H1 (cell line): ENCODE measurements at regions not wholly inside any gene's neighbourhood (a gene's known extent, or its start where the extent isn't known, plus 50 kb on each side); places are given as distances from the start of the nearest gene placed in this dataset.

Experiments
- CTCF ChIA-PET: fragments of 300-600 bp; sonication (Branson Sonifier 250); formaldehyde crosslinking; loops from one replicate; lab custom pipeline; 2021; ENCODE audit not compliant: partially characterized antibody; lab: Charles Lee
- POLR2A ChIA-PET: fragments of 300-600 bp; sonication (Branson Sonifier 250); formaldehyde crosslinking; loops from one replicate; lab custom pipeline; 2021; ENCODE audit warnings: inconsistent platforms; ENCODE audit not compliant: partially characterized antibody; lab: Charles Lee
- DNase-seq, 2 experiments: peaks; one replicate each; pipeline versions ENCODE4 v3.0.0 to v3.0.0-alpha.2; 2010 to 2022; ENCODE audit warnings: low spot score in 2 of 2, low read depth in 1 of 2, mixed read lengths in 1 of 2
- FAIRE-seq: peaks from 2 replicates; lab custom pipeline; 2011; peaks lifted over from hg19 to GRCh38; lab: Jason Lieb, UNC
- H2AFZ ChIP-seq: 2 replicates; pipeline ENCODE4 v1.8.1; 2012; ENCODE audit warnings: low read length, inconsistent platforms
- H2AK5ac ChIP-seq: 2 replicates; pipeline ENCODE4 v1.6.1; 2013; ENCODE audit warnings: low read depth, low read length
- H2BK120ac ChIP-seq: replicated peaks from 2 replicates; pipeline ENCODE3; 2013; ENCODE audit warnings: low read depth, low read length, inconsistent platforms
- H2BK12ac ChIP-seq: 2 replicates; pipeline ENCODE4 v1.6.1; 2013; ENCODE audit warnings: low read depth, low read length
- H2BK15ac ChIP-seq: 2 replicates; pipeline ENCODE4 v1.6.1; 2013; ENCODE audit warnings: low read length
- H2BK20ac ChIP-seq: 2 replicates; pipeline ENCODE4 v1.6.1; 2013; ENCODE audit warnings: low read length
- H2BK5ac ChIP-seq: 2 replicates; pipeline ENCODE4 v1.6.1; 2013; ENCODE audit warnings: low read depth, low read length
- H3K14ac ChIP-seq: 2 replicates; pipeline ENCODE4 v1.6.1; 2013; ENCODE audit warnings: inconsistent platforms; ENCODE audit not compliant: insufficient read length
- H3K18ac ChIP-seq: 2 replicates; pipeline ENCODE4 v1.6.1; 2013; ENCODE audit warnings: low read length; ENCODE audit errors: extremely low read depth
- H3K23ac ChIP-seq: 2 replicates; pipeline ENCODE4 v1.6.1; 2013; ENCODE audit warnings: inconsistent platforms; ENCODE audit not compliant: insufficient read length
- H3K23me2 ChIP-seq: 2 replicates; pipeline ENCODE4 v1.6.1; 2013; ENCODE audit warnings: low read depth, low read length
- H3K27ac ChIP-seq: 2 replicates; pipeline ENCODE4 v1.6.1; 2011; ENCODE audit warnings: low read depth, low read length, inconsistent platforms
- H3K27me3 ChIP-seq, 4 experiments: replicated peaks in 1 of 4; 1 replicate in 1 of 4; 2 replicates in 3 of 4; pipeline versions ENCODE4 v1.6.1 to v1.8.1; 2011 to 2013; ENCODE audit warnings: low read length in 3 of 4, mild to moderate bottlenecking in 3 of 4, inconsistent platforms in 2 of 4, mixed read lengths in 2 of 4, moderate library complexity in 1 of 4; ENCODE audit not compliant: control insufficient read depth in 3 of 4, insufficient read depth in 3 of 4; ENCODE audit errors: extremely low read depth in 1 of 4
- H3K36me3 ChIP-seq, 4 experiments: 2 replicates each; pipeline versions ENCODE4 v1.6.1 to v1.8.1; 2011 to 2013; ENCODE audit warnings: mild to moderate bottlenecking in 4 of 4, low read length in 3 of 4, moderate library complexity in 2 of 4, control low read depth in 1 of 4, inconsistent platforms in 1 of 4; ENCODE audit not compliant: insufficient read depth in 4 of 4, control insufficient read depth in 2 of 4
- H3K4ac ChIP-seq: replicated peaks from 2 replicates; pipeline ENCODE3; 2013; ENCODE audit warnings: low read length, low read depth, mixed read lengths, inconsistent platforms; ENCODE audit not compliant: insufficient read length
- H3K4me1 ChIP-seq, 4 experiments: replicated peaks in 1 of 4; 1 replicate in 1 of 4; 2 replicates in 3 of 4; pipeline versions ENCODE4 v1.6.1 to v1.8.1; 2011 to 2013; ENCODE audit warnings: low read length in 3 of 4, inconsistent platforms in 2 of 4, mixed read lengths in 1 of 4; ENCODE audit not compliant: insufficient read depth in 4 of 4, control insufficient read depth in 3 of 4
- H3K4me2 ChIP-seq, 2 experiments: 2 replicates each; pipeline versions ENCODE4 v1.6.1 to v1.8.1; 2011 to 2013; ENCODE audit warnings: low read depth in 2 of 2, low read length in 2 of 2, control low read depth in 1 of 2, inconsistent platforms in 1 of 2, mild to moderate bottlenecking in 1 of 2; ENCODE audit not compliant: insufficient read depth in 1 of 2
- H3K4me3 ChIP-seq, 4 experiments: fragments of 200-600, 300-600 bp in 1 of 4; sonication (generic), shearing (Covaris generic), sonication (Bioruptor Twin) in 1 of 4; 2 replicates each; pipeline versions ENCODE4 v1.5.1 to v1.8.1; 2011 to 2016; ENCODE audit warnings: low read length in 4 of 4, low read depth in 3 of 4, control low read depth in 2 of 4, inconsistent platforms in 2 of 4, mild to moderate bottlenecking in 2 of 4, mixed read lengths in 1 of 4, moderate library complexity in 1 of 4; ENCODE audit not compliant: insufficient read depth in 2 of 4; ENCODE audit errors: extremely low read depth in 1 of 4
- H3K56ac ChIP-seq: replicated peaks from 2 replicates; pipeline ENCODE3; 2013; ENCODE audit warnings: low read depth, mild to moderate bottlenecking, mixed read lengths, low read length, inconsistent platforms; ENCODE audit not compliant: insufficient read length
- H3K79me1 ChIP-seq: 2 replicates; pipeline ENCODE4 v1.6.1; 2013; ENCODE audit warnings: low read depth, low read length, control low read depth
- H3K79me2 ChIP-seq, 2 experiments: 2 replicates each; pipeline versions ENCODE4 v1.6.1 to v1.8.1; 2012 to 2013; ENCODE audit warnings: low read length in 2 of 2, mild to moderate bottlenecking in 2 of 2, inconsistent platforms in 1 of 2; ENCODE audit not compliant: insufficient read depth in 2 of 2, control insufficient read depth in 1 of 2
- H3K9ac ChIP-seq, 4 experiments: replicated peaks in 1 of 4; 1 replicate in 1 of 4; 2 replicates in 3 of 4; pipeline versions ENCODE4 v1.6.1 to v1.8.1; 2011 to 2013; ENCODE audit warnings: low read depth in 3 of 4, low read length in 3 of 4, control low read depth in 2 of 4, mild to moderate bottlenecking in 2 of 4, moderate library complexity in 2 of 4, inconsistent platforms in 1 of 4; ENCODE audit errors: extremely low read depth in 1 of 4
- H3K9me3 ChIP-seq, 2 experiments: 2 replicates each; pipeline versions ENCODE4 v1.6.1 to v1.8.1; 2012 to 2013; ENCODE audit warnings: mild to moderate bottlenecking in 2 of 2, moderate library complexity in 2 of 2, control low read depth in 1 of 2, inconsistent platforms in 1 of 2, low read depth in 1 of 2, low read length in 1 of 2, mixed read lengths in 1 of 2; ENCODE audit not compliant: insufficient read depth in 2 of 2
- H4K20me1 ChIP-seq, 2 experiments: replicated peaks in 1 of 2; 2 replicates each; pipeline versions ENCODE3 to v1.8.1; 2011 to 2013; ENCODE audit warnings: inconsistent platforms in 2 of 2, low read length in 2 of 2, mild to moderate bottlenecking in 1 of 2; ENCODE audit not compliant: insufficient read depth in 2 of 2, control insufficient read depth in 1 of 2
- H4K5ac ChIP-seq: 2 replicates; pipeline ENCODE4 v1.6.1; 2013; ENCODE audit warnings: low read length, low read depth, mixed read lengths, inconsistent platforms; ENCODE audit not compliant: insufficient read length
- H4K8ac ChIP-seq: 2 replicates; pipeline ENCODE4 v1.8.0; 2013; ENCODE audit warnings: mild to moderate bottlenecking, moderate library complexity, low read length, inconsistent platforms; ENCODE audit not compliant: insufficient read depth; ENCODE audit errors: extremely low read depth
- H4K91ac ChIP-seq: replicated peaks from 2 replicates; pipeline ENCODE3; 2013; ENCODE audit warnings: low read length, mixed read lengths, inconsistent platforms; ENCODE audit not compliant: insufficient read length
- CBX5 ChIP-seq: fragments of 300-800, 300-1000 bp; sonication (generic); IDR thresholded peaks from 2 replicates; pipeline ENCODE4 v1.7.1; 2016; ENCODE audit warnings: antibody characterized with exemption, low read length, low read depth
- GTF2F1 ChIP-seq: IDR thresholded peaks from 2 replicates; pipeline ENCODE4 v1.6.1; 2012; ENCODE audit warnings: low read depth, low read length, improper control_type of control experiment, borderline replicate concordance
- KDM4A ChIP-seq: IDR thresholded peaks from one replicate; pipeline ENCODE4 v1.7.1; 2012; ENCODE audit warnings: low read depth, mild to moderate bottlenecking, moderate library complexity, low read length, inconsistent platforms; ENCODE audit not compliant: severe bottlenecking
- SIX5 ChIP-seq: IDR thresholded peaks from 2 replicates; pipeline ENCODE4 v1.6.1; 2011; ENCODE audit warnings: mild to moderate bottlenecking, low read depth, low read length
- SP2 ChIP-seq: IDR thresholded peaks from 2 replicates; pipeline ENCODE4 v1.6.1; 2012; ENCODE audit warnings: mild to moderate bottlenecking, low read length, inconsistent platforms
- TBP ChIP-seq: IDR thresholded peaks from 2 replicates; pipeline ENCODE4 v1.6.1; 2011; ENCODE audit warnings: low read depth, low read length, improper control_type of control experiment
- YY1 ChIP-seq: IDR thresholded peaks from 2 replicates; pipeline ENCODE4 v1.6.1; 2011; ENCODE audit warnings: low read depth, mild to moderate bottlenecking, low read length
- ZNF274 ChIP-seq: IDR thresholded peaks from 2 replicates; pipeline ENCODE4 v1.7.0; 2012; ENCODE audit warnings: low read length, borderline replicate concordance; ENCODE audit errors: extremely low read depth
- WGBS, 2 experiments: shearing (Covaris generic) in 1 of 2; methylation state at CpG; one replicate each; pipeline versions ENCODE4 v1.1.6 to v1.1.7; 2013 to 2015; ENCODE audit warnings: low lambda C conversion rate in 2 of 2, mixed read lengths in 2 of 2, inconsistent platforms in 1 of 2, low coverage in 1 of 2, missing lambda C conversion rate in 1 of 2; ENCODE audit not compliant: insufficient replicate concordance in 2 of 2, insufficient coverage in 1 of 2, insufficient read length in 1 of 2; ENCODE audit errors: extremely low coverage in 1 of 2, missing lambda C conversion rate in 1 of 2; 5-methylcytosine and 5-hydroxymethylcytosine counted together
- TF ChIP-seq, protein P1 (sequence below), 3 experiments: IDR thresholded peaks; 1 replicate in 2 of 3; 2 replicates in 1 of 3; pipeline versions ENCODE4 v1.5.1 to v1.6.1; 2011; ENCODE audit warnings: low read length in 3 of 3, mild to moderate bottlenecking in 3 of 3, inconsistent platforms in 2 of 3, low read depth in 1 of 3, moderate library complexity in 1 of 3; ENCODE audit not compliant: insufficient read depth in 1 of 3; ENCODE audit errors: control extremely low read depth in 1 of 3
- TF ChIP-seq, protein P2 (sequence below): IDR thresholded peaks from 2 replicates; pipeline ENCODE4 v1.6.1; 2011; ENCODE audit warnings: low read depth, mild to moderate bottlenecking, low read length; ENCODE audit not compliant: insufficient read depth
- TF ChIP-seq, protein P3 (sequence below): IDR thresholded peaks from 2 replicates; pipeline ENCODE4 v1.6.1; 2012; ENCODE audit warnings: inconsistent platforms

DNA sequence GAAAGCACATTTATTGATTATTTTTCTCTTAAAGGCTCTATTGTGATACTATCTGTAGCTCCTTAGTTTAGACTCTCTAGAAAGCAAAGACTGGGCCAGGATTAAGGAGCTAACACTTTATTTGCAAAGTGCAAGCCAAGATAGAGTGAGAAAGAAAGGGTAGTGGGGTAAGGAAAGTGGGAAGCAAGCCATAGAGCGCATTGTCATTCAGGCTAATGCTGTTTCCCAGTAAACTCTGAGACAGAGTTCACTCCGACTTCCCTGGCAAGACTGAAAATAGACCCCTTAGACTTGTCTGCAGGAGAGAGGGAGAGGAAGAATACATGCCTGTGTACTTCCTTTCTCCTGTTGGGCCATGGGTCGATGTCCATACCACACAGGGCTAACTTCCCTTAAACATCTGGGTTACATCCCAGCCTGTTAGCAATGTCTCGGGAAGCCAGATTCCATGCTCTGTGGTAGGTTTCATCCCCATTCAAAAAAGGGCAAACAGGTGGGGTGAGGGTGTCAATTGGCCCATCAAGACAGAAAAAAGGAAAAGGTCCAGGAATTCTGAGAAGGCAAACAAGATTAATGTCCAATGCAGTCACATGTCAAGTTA lies 875.8 kb upstream of the CELF2 start:
- ChIA-PET POLR2A (no interaction called here), CTCF (interaction anchor here (1.0 kb wide), 1 partner anchor 235 kb away, joined by 3 read pairs; no protein-coding TSS in a partner anchor)
- no peak overlapping the region for H2BK15ac ChIP-seq
- H4K8ac ChIP-seq: no peak overlapping the region
- H3K27ac ChIP-seq: no peak overlapping the region
- no peak overlapping the region for H3K4me3 ChIP-seq
- H3K36me3 ChIP-seq: no peaks in the 10 kb centered on the region
- peaks cover 0 to 6% (median 4%) of the 10 kb centered on the region in 4 experiments; a peak in 3 of 7 replicates for H3K4me1 ChIP-seq
- no peak overlapping the region for H3K4ac ChIP-seq
- H3K79me1 ChIP-seq: no peaks in the 10 kb centered on the region
- no peak overlapping the region for H3K56ac ChIP-seq
- no peak for DNase-seq
- H2AK5ac ChIP-seq: no peak overlapping the region
- FAIRE-seq: peak; percentile 28
- H3K18ac ChIP-seq: no peak overlapping the region
- H3K4me2 ChIP-seq: peak overlapping the region in 1 of 2 experiments; percentile 12; a peak in 1 of 4 replicates
- H4K91ac ChIP-seq: no peak overlapping the region
- H3K9me3 ChIP-seq: no peaks in the 10 kb centered on the region
- no peak overlapping the region for H4K5ac ChIP-seq
- H3K9ac ChIP-seq: no peak overlapping the region
- no peaks in the 10 kb centered on the region for H3K27me3 ChIP-seq
- H4K20me1 ChIP-seq: no peaks in the 10 kb centered on the region
- H2BK12ac ChIP-seq: no peak overlapping the region
- WGBS, 2 experiments: 74% methylated on average over 4 of the region's 4 CpGs; no CpG with 5 or more reads in 1 of the 2 experiments
- H3K23me2 ChIP-seq: no peaks in the 10 kb centered on the region
- no peaks in the 10 kb centered on the region for H3K79me2 ChIP-seq
- no peak overlapping the region for H3K14ac ChIP-seq
- H2BK5ac ChIP-seq: no peak overlapping the region
- H2BK120ac ChIP-seq: no peak overlapping the region
- peak overlapping the region; percentile 96 for H2AFZ ChIP-seq
- no peak overlapping the region for H2BK20ac ChIP-seq
- no peak overlapping the region for H3K23ac ChIP-seq
- TF ChIP-seq YY1 (no peak), GTF2F1 (no peak), KDM4A (no peak), ZNF274 (no peak), CBX5 (no peak), SIX5 (no peak), TBP (no peak), SP2 (no peak)
- TF ChIP-seq, protein P1, sequence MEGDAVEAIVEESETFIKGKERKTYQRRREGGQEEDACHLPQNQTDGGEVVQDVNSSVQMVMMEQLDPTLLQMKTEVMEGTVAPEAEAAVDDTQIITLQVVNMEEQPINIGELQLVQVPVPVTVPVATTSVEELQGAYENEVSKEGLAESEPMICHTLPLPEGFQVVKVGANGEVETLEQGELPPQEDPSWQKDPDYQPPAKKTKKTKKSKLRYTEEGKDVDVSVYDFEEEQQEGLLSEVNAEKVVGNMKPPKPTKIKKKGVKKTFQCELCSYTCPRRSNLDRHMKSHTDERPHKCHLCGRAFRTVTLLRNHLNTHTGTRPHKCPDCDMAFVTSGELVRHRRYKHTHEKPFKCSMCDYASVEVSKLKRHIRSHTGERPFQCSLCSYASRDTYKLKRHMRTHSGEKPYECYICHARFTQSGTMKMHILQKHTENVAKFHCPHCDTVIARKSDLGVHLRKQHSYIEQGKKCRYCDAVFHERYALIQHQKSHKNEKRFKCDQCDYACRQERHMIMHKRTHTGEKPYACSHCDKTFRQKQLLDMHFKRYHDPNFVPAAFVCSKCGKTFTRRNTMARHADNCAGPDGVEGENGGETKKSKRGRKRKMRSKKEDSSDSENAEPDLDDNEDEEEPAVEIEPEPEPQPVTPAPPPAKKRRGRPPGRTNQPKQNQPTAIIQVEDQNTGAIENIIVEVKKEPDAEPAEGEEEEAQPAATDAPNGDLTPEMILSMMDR (IDR thresholded peaks at IDR 0.05; ENCODE audit: control extremely low read depth in 1 of 3, insufficient read depth in 1 of 3, low read depth in 1 of 3, low read length in 3 of 3): no peak
- TF ChIP-seq, protein P2, sequence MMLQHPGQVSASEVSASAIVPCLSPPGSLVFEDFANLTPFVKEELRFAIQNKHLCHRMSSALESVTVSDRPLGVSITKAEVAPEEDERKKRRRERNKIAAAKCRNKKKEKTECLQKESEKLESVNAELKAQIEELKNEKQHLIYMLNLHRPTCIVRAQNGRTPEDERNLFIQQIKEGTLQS: no peak
- TF ChIP-seq, protein P3, sequence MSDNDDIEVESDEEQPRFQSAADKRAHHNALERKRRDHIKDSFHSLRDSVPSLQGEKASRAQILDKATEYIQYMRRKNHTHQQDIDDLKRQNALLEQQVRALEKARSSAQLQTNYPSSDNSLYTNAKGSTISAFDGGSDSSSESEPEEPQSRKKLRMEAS: no peak
